GM21526 (cell line): ENCODE measurements at regions not wholly inside any gene's neighbourhood (a gene's known extent, or its start where the extent isn't known, plus 50 kb on each side); places are given as distances from the start of the nearest gene placed in this dataset.

Experiments
- ATAC-seq: cut with Tn5 transposase; IDR thresholded peaks from one replicate; pipeline ENCODE4 v1.9.1; 2021; ENCODE audit warnings: moderate library complexity; ENCODE audit not compliant: unreplicated experiment, low FRiP score

DNA sequence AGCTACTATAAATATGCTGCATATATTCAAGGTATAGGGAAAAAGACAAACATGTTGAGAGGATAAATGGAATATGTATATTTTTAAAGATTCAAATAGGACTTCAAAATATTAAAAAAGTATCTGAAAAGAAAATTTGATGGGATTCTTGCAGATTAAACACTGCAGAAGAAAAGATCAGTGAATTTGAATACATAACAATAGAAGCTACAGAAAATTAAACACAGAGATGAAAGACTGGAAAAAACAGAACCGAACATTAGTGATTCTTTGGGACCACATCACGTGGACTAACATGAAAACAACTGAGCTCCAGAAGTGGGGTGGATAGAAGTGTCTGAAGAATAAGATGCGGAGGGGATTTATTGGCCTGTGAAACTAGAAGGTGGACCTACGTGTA lies 217.2 kb downstream of the RFC3 start:
- no peak for ATAC-seq

DNA sequence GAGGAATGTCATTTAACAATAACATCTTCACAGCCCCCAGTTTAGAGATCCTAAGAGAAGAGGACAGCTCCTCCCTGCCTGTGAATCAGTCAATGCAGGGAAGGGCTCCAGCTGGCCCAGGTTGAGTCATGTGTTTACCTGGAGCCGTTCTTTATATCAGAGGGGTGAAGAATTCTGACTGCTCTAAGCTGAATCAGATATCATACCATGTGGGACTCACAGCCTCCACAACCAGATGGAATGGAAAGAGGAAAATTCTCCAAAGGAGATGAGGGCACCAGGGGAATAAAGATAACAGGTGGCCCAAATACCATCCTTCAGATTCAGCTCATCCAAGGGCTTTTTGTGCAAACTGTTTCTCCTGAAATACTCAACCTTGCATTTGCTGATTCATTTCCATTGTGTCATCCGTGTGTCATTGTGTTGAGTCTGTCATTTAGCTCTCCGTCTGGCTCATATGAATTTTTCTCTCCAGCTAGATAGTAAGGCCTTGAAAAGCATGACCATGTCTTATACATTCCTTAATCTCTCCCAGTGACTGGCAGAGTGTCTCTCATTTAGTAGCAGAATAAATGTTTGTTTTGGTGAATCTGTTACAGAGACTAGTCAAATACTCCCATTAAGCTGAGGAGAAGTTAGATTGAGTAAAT lies 217.9 kb downstream of the RFC3 start:
- ATAC-seq, result no peak

GRCh38 chr13:34037636-34038540 lies 219.9 kb downstream of the RFC3 start:
- peak; percentile 33 for ATAC-seq

- ATAC-seq, result peak; percentile 41
Observed at GRCh38 chr13:34038541-34039068, 220.7 kb downstream of the RFC3 start.

GRCh38 chr13:34039678-34040077 lies 221.7 kb downstream of the RFC3 start:
- no peak for ATAC-seq

DNA sequence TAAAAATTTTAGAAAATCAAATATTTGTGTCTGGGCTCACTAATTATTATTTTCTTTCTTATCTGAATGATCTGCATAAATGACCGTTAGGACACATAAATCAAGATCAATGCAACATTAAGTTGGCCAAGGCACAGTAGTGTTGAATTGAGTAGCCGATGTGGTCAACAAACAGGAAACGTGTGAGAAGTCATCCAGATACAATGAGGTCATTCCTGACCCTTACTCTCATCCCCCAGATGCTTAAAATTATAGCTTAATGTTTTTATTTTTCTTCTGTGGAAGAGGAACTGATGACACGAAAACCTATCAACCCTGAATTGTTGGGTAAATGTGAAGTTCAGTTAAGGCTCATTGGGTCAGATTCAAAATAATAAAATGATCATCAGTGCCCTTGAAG lies 222.9 kb downstream of the RFC3 start:
- ATAC-seq, result no peak

DNA sequence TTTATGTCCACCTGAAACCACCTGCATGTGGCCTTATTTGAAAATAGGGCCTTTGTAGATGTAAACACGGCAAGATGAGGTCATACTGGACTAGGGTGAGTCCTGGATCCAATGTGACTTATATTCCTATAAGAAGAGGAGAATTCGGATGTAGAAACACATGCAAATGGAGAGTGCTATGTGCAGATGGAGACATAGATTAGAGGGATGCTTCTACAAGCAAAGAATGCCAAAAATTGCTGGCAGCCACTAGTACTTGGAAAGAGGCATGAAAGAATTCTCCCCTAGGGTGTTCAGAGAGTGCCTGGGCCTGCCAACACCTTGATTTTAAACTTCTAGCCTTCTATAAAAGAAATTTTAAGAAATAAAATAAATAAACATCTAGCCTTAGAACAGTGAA lies 226.1 kb downstream of the RFC3 start:
- ATAC-seq, result no peak

DNA sequence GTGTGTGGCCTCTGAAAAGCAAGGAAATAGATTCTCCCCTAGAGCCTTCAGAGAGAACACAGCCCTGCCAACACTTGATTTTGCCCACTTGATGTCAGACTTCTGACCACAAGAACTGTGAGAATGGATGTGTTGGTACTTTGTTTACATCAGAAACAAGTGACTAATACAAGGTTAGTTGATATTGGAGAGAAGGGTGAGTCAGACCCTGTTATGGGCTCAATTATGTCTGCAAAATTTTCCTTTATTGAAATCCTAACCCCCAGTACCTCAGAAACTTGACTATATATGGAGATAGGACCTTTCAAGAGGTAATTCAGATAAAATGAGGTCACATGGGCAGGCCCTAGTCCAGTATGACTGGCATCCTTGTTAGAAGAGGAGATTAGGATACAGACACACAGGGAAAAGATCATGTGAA lies 226.7 kb downstream of the RFC3 start:
- ATAC-seq, result no peak

DNA sequence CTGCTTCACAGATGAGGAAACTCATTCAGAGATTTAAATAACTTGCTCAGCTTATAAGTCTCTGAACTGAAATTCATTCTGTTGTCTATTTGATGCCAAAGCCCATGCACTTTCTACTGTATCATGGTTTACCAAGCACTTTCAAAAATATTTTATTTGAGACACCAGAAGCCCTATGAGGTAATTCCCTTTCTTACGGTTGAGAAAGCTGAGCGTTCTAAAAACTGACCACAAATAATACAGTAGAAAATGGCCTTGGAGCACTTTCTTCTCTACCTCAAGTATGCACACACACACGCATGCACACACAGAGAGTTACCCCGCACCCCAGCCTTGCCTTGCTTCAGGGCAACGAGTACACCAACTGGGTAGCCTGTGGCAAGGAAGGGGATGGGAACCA lies 228.5 kb downstream of the RFC3 start:
- no peak for ATAC-seq

DNA sequence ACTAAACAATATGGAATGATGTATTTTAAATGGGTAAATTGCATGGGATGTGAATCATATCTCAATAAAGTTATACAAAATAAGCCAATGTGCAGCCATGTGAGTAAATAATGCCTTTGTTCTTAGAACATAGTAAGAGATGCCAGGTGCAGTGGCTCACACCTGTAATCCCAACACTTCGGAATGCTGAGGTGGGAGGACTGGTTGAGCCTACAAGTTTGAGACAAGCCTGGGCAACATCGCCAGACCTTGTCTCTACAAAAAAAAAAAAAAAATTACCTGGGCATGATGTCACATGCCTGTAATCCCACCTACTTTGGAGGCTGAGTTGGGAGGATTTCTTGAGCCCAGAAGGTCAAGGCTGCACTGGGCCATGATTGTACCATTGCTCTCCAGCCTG lies 230.7 kb downstream of the RFC3 start:
- no peak for ATAC-seq

DNA sequence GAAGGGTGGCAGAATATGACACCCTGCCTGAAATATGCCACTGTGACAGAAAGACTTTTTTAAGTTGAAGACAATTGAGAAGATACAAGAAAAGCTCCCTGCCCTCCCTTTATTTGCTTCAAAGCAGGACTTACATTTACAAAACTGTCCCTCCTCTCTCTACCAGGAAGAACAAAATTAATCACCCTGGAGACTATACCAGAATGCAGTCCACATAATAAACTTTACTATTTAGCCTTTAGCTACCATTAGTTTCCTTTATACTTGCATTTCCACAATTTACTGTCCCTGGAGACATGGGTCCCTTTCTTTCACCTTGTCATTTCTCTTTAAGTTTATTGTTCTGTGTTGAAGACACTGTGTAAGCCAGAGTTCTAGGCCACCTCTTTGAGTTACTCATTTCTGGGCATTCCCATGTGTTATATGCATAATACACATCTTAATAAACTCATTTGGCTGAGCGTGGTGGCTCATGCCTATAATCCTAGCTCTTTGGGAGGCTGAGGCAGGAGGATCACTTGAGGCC lies 238.8 kb downstream of the RFC3 start:
- no peak for ATAC-seq

DNA sequence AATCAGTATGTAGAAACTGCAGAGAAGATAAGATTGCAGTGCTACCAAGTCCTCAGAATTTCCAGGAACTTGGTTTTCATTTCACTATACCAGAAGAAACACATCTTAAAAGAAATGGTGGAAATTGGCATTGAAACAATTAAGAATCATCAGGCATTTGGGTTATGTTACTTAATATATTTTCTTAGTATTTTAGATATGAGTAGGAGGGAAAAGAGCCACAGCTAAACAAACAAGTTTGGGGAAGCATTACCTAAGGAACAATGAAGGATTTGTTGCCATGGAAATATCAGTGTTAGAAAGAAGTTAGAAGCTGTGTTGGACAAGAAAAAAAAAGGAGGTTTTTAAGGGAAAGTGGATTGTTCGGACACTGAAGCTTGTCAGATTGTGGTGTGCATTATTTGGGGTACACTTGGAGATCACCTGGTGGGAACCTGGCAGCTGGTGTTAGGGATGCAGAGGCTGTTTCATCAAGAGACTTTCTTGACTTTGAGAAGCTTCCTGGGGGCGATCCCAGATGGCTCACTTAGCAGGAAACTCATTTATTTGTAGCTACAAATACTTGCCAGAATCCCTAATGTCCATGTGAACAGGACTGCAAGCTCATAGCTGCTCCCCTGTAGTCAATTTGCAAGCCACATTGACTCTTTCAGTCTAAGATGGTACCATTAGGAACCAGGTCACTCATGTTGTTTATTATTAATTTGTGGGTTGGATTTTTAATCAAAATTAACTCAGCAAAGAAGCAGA lies 246.7 kb downstream of the RFC3 start:
- no peak for ATAC-seq

DNA sequence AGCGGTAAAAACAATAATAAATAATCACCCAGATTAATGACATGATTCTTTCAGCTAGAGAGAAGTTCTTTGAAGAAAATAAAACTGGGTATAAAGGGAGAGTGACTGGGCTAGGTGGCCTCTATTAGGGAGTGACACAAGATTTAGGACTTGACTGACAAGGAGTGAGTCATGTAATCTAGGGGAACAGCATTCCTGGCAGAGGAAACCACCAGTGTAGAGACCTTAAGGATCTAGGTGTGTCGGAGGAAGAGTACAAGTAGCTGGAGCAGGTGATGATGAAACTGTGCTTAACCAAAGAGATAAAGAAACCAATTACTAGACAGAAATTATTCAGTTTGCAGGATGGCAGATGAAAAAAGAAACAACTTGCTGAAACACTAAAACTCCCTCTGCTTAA lies 248.0 kb downstream of the RFC3 start:
- ATAC-seq, result no peak

GRCh38 chr13:34066344-34066743 lies 248.4 kb downstream of the RFC3 start:
- no peak for ATAC-seq

DNA sequence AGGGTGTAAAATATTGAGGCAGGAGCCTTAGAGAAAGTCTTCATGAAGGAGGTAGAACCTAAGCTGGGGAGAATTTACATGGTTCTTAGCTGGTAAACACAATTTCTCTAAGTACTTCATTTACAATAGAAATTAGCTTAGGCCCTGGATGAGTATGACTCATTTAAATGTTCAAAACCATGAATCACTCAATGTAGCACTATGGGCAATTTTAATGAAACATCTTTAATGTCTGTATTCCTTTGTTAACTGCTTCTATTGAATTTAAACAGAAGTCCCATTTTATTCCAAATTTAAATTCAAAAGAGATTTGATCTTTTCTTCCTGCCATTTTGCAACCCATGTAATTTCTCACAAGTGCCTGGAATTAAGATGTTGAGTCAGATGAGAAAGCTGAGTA lies 252.1 kb downstream of the RFC3 start:
- ATAC-seq, result no peak

DNA sequence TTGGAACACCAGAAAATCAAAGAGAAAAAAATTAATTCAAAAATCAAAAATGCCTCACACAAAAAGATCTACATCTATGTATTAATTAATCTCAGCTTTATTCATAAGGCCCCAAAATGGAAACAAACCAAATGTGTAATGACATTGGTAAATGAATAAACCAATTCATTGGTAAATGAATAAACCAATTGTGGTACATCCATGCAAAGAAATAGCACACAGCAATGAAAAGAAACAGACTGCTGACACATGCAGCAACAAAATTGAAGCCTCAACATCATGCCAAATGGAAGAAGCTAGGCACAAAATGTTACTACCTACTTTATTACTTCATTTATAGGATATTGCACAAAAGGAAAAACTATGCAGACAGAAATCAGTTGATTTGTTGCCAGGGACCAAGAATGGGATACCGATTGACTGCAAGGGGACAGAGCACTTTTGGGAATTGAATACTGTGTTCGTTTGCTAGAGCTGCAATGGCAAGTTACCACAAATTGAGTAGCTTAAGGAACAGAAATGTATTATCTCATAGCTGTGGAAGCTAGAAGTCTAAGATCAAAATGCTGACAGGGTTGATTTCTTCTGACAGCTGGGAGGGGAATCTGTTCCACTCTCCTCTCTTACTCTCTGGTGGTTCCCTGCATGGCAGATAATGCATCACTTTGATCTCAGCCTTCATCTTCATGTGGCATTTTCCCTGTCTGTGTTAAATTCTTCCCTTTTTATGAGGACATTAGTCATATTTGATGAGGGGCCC lies 252.8 kb downstream of the RFC3 start:
- ATAC-seq, result no peak

GRCh38 chr13:34076319-34076718 lies 258.4 kb downstream of the RFC3 start:
- ATAC-seq, result no peak

- no peak for ATAC-seq
Observed at GRCh38 chr13:34076943-34077703, 259.2 kb downstream of the RFC3 start.

DNA sequence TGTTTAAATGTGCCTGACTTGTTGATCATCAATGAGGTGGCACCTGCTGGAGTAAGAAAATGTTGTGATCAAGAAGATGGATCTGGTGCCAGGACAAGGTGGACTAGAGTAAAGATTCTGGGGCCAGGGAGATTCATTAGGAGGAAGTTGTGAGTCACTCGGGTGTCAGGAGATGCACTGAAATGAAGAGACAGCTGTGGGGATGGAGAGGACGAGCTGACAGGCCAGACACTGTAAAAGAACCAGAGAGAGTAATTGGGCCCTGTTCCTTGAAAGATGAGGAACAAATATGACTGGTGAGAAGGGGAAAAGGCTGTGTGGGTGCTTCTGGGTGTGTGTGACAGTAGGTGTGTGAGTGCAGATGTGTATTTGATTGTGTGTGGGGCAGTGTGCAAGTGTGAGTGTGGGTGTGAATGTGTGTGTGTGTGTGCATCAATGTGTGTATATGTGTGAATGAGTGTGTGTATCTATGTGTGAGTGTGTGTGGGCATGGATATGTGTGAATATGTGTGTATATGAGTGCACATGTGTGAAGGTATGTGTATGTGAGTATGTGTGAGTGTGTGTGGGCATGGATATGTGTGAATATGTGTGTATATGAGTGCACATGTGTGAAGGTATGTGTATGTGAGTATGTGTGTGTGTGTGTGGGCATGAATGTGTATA lies 260.5 kb downstream of the RFC3 start:
- ATAC-seq, result no peak
